ENCODE measurements at regions not wholly inside any gene's neighbourhood (a gene's known extent, or its start where the extent isn't known, plus 50 kb on each side); places are given as distances from the start of the nearest gene placed in this dataset.

GRCh38 chr10:90975096-90975495 lies 54.2 kb upstream of the ANKRD1 start:
- no peak for FAIRE-seq

- no peak for FAIRE-seq
These were observed 56.4 kb upstream of the ANKRD1 start for GRCh38 chr10:90977162-90977854.

- FAIRE-seq = no peak
These were observed 57.1 kb upstream of the ANKRD1 start for GRCh38 chr10:90977855-90978486.

GRCh38 chr10:90982406-90983008 lies 61.6 kb upstream of the ANKRD1 start:
- no peak for FAIRE-seq

GRCh38 chr10:90983914-90984549 lies 63.1 kb upstream of the ANKRD1 start:
- no peak for FAIRE-seq

- no peak for FAIRE-seq
These were observed 64.0 kb upstream of the ANKRD1 start for GRCh38 chr10:90984898-90985297.

- no peak for FAIRE-seq
These were observed 64.5 kb upstream of the ANKRD1 start for GRCh38 chr10:90985321-90985933.

- FAIRE-seq = no peak
These were observed 65.4 kb upstream of the ANKRD1 start for GRCh38 chr10:90986136-90986760.

- FAIRE-seq = no peak
These were observed 66.0 kb upstream of the ANKRD1 start for GRCh38 chr10:90986870-90987269.

GRCh38 chr10:90987383-90987782 lies 66.5 kb upstream of the ANKRD1 start:
- no peak for FAIRE-seq

GRCh38 chr10:90988024-90988423 lies 67.1 kb upstream of the ANKRD1 start:
- FAIRE-seq = no peak

GRCh38 chr10:90988802-90989201 lies 67.9 kb upstream of the ANKRD1 start:
- no peak for FAIRE-seq

GRCh38 chr10:90989378-90989777 lies 68.5 kb upstream of the ANKRD1 start:
- FAIRE-seq = no peak

GRCh38 chr10:90992462-90992861 lies 71.6 kb upstream of the ANKRD1 start:
- FAIRE-seq = peak; percentile 39

- no peak for FAIRE-seq
These were observed 72.5 kb upstream of the ANKRD1 start for GRCh38 chr10:90993340-90993739.

- FAIRE-seq = no peak
These were observed 76.8 kb upstream of the ANKRD1 start for GRCh38 chr10:90997670-90998069.

- FAIRE-seq = no peak
These were observed 78.0 kb upstream of the ANKRD1 start for GRCh38 chr10:90998733-90999511.

- no peak for FAIRE-seq
These were observed 78.8 kb upstream of the ANKRD1 start for GRCh38 chr10:90999512-91000172.

GRCh38 chr10:91000470-91000869 lies 79.6 kb upstream of the ANKRD1 start:
- no peak for FAIRE-seq

- no peak for FAIRE-seq
These were observed 80.1 kb upstream of the ANKRD1 start for GRCh38 chr10:91000985-91001384.

- no peak for FAIRE-seq
These were observed 81.8 kb upstream of the ANKRD1 start for GRCh38 chr10:91002656-91003055.

All from endometrium (tissue), 2 donors.